ENCODE measurements at regions not wholly inside any gene's neighbourhood (a gene's known extent, or its start where the extent isn't known, plus 50 kb on each side); places are given as distances from the start of the nearest gene placed in this dataset.

DNA sequence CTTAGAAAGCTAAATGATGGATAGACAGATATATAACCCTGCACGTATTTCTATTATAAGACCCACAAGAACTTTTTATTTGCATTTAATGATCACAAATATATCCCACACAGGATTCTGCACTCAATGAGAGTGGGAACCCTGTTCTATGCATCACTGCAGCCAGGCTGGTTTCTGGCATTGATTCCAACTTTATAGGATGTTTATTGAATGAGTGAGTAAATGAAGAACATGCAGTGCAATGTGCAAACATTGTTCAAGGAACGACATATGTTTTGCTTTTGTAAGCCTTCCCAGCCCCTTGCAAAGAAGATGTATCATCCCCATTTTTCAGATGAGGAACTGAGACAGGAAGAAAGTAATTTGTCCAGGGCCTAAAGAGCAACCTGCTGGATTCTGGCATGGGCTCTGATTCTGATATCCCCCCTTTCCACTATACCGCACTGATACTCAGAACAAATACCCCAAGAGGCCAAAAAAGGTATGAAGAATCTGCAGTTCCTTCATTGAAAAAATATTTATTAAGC is 246.3 kb downstream of the LACC1 start:
- TF ChIP-seq SP1 (IDR thresholded peaks at IDR 0.05): no peak
- no peak for TF ChIP-seq L3MBTL2 (conservative IDR thresholded peaks at IDR 0.05)
- no peak for TF ChIP-seq FOXK2 (IDR thresholded peaks at IDR 0.05)
- TF ChIP-seq SUZ12 (IDR thresholded peaks at IDR 0.05): no peak
- TF ChIP-seq BHLHE40 (IDR thresholded peaks at IDR 0.05; ENCODE audit: borderline replicate concordance): no peak
- TF ChIP-seq NFRKB (IDR thresholded peaks at IDR 0.05): no peak
- no peak for TF ChIP-seq ARNT (IDR thresholded peaks at IDR 0.05)
- no peak for TF ChIP-seq ZNF384 (IDR thresholded peaks at IDR 0.05)
- no peak for TF ChIP-seq LEF1 (IDR thresholded peaks at IDR 0.05; ENCODE audit: borderline replicate concordance)
- TF ChIP-seq, protein P1, sequence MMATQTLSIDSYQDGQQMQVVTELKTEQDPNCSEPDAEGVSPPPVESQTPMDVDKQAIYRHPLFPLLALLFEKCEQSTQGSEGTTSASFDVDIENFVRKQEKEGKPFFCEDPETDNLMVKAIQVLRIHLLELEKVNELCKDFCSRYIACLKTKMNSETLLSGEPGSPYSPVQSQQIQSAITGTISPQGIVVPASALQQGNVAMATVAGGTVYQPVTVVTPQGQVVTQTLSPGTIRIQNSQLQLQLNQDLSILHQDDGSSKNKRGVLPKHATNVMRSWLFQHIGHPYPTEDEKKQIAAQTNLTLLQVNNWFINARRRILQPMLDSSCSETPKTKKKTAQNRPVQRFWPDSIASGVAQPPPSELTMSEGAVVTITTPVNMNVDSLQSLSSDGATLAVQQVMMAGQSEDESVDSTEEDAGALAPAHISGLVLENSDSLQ (IDR thresholded peaks at IDR 0.05): no peak
- TF ChIP-seq FOXM1 (IDR thresholded peaks at IDR 0.05; ENCODE audit: borderline replicate concordance): no peak
